ENCODE measurements at regions not wholly inside any gene's neighbourhood (a gene's known extent, or its start where the extent isn't known, plus 50 kb on each side); places are given as distances from the start of the nearest gene placed in this dataset.

DNA sequence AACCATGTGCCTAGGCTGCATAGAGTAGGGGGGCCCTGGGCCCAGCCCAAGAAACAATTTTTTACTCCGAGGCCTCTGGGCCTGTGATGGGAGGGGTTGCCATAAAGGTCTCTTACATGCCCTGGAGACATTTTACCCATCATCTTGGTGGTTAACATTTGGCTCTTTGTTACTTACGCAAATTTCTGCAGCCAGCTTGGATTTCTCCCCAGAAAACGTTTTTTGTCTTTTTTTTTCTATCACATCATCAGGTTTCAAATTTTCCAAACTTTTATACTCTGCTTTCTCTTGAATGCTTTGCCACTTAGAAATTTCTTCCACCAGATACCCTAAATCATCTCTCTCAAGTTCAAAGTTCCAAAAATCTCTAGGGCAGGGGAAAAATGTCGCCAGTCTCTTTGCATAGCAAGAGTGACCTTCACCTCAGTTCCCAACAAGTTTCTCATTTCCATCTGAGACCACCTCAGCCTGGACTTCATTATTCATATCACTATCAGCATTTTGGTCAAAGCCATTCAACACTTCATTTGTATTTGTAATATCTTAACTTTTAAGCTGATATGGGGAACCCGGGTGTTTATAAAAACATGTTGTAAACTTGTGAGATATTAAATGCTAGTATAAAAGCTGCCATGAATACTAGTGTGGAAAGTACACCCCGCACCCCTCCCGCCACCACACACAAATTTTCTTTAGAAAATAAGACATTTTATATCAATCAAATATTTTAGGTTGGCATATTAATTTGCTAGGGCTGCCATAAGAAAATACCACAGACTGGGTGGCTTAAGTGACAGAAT, 56.0 kb upstream of the PLSCR4 start:
- Histone ChIP-seq H3K36me3 (ENCODE audit: control insufficient read depth in 1 of 2, insufficient read depth in 2 of 2, low read length in 1 of 2) (no peaks in the 10 kb centered on the region), H3K4me1 (ENCODE audit: control insufficient read depth in 1 of 2, insufficient read depth in 2 of 2, low read length in 2 of 2) (peaks cover 0 to 3% of the 10 kb centered on the region in 2 donors), H3K27me3 (ENCODE audit: control insufficient read depth in 1 of 2, insufficient read depth in 2 of 2, low read length in 1 of 2) (no peaks in the 10 kb centered on the region), H3K4me3 (ENCODE audit: low read length in 2 of 2) (no peak overlapping the region), H3K9me3 (ENCODE audit: control insufficient read depth, low read length) (no peaks in the 10 kb centered on the region), H3K27ac (ENCODE audit: low read depth in 1 of 2, low read length in 2 of 2) (no peak overlapping the region)
- intact Hi-C loops (cut with DNase I), result no loop called here
- 56% methylated on average over 7 of the region's 7 CpGs for WGBS, 2 donors
- DNase-seq, result no peak
- no peak for ATAC-seq (ENCODE audit: low FRiP score)

- no peaks in the 10 kb centered on the region for H3K36me3 ChIP-seq (ENCODE audit: control insufficient read depth in 1 of 2, insufficient read depth in 2 of 2, low read length in 1 of 2)
- ATAC-seq (ENCODE audit: low FRiP score) (no peak), DNase-seq (no peak)
- WGBS, 2 donors, result 95 to 100% methylated on average over 1 of the region's 1 CpG
- H3K27me3 ChIP-seq (ENCODE audit: control insufficient read depth in 1 of 2, insufficient read depth in 2 of 2, low read length in 1 of 2), result no peaks in the 10 kb centered on the region
- peaks cover 0 to 3% of the 10 kb centered on the region in 2 donors for H3K4me1 ChIP-seq (ENCODE audit: control insufficient read depth in 1 of 2, insufficient read depth in 2 of 2, low read length in 2 of 2)
- H3K4me3 ChIP-seq (ENCODE audit: low read length in 2 of 2), result no peak overlapping the region
- no peaks in the 10 kb centered on the region for H3K9me3 ChIP-seq (ENCODE audit: control insufficient read depth, low read length)
- intact Hi-C loops (cut with DNase I), result no loop called here
- H3K27ac ChIP-seq (ENCODE audit: low read depth in 1 of 2, low read length in 2 of 2), result no peak overlapping the region
Observed at GRCh38 chr3:146305808-146306423, 55.0 kb upstream of the PLSCR4 start.

DNA sequence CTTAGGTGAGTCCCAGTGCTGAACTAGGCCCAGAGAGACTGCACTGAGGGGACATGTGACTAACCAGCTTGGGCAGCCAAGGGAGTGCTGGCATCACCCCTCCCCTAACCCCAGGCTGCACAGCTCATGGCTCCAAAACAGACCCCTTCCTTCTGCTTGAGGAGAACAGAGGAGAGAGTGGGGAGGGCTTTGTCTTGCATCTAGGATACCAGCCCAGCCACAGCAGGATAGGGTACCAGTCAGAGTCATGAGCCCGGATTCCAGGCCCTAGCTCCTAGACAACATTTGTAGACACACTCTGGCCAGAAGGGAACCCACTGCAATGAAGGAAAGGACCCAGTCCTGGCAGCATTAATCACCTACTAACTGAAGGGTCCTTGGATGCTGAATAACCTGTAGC, 49.9 kb upstream of the PLSCR4 start:
- Histone ChIP-seq H3K4me3 (ENCODE audit: low read length in 2 of 2) (no peak overlapping the region), H3K9me3 (ENCODE audit: control insufficient read depth, low read length) (no peaks in the 10 kb centered on the region), H3K4me1 (ENCODE audit: control insufficient read depth in 1 of 2, insufficient read depth in 2 of 2, low read length in 2 of 2) (peaks cover 0 to 2% of the 10 kb centered on the region in 2 donors), H3K27me3 (ENCODE audit: control insufficient read depth in 1 of 2, insufficient read depth in 2 of 2, low read length in 1 of 2) (no peaks in the 10 kb centered on the region), H3K27ac (ENCODE audit: low read depth in 1 of 2, low read length in 2 of 2) (no peak overlapping the region), H3K36me3 (ENCODE audit: control insufficient read depth in 1 of 2, insufficient read depth in 2 of 2, low read length in 1 of 2) (no peaks in the 10 kb centered on the region)
- WGBS, 2 donors, result 92 to 95% methylated on average over 1 of the region's 1 CpG
- no peak for ATAC-seq (ENCODE audit: low FRiP score)
- intact Hi-C loops (cut with DNase I), result no loop called here
- DNase-seq, result no peak
